ENCODE measurements at regions not wholly inside any gene's neighbourhood (a gene's known extent, or its start where the extent isn't known, plus 50 kb on each side); places are given as distances from the start of the nearest gene placed in this dataset.

DNA sequence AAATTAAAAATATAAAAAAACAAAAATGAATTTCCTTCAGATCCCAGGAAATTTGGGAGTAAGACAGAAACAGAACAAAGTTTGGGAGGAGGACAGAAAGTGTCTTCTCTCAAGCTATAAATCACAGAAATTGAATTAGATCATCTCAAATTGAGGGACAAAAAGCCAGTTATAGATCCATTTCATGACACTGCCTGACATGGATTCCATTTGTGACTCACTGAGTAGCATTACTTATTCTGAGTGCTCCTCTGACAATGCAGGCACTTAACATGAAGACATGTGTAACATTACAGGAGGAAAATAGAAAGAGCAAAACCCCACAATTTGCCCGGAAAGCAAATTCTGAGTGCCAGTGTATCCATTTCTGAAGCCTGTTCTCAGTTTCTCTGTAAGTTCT is 63.9 kb upstream of the CREB1 start:
- TF ChIP-seq, protein P1, sequence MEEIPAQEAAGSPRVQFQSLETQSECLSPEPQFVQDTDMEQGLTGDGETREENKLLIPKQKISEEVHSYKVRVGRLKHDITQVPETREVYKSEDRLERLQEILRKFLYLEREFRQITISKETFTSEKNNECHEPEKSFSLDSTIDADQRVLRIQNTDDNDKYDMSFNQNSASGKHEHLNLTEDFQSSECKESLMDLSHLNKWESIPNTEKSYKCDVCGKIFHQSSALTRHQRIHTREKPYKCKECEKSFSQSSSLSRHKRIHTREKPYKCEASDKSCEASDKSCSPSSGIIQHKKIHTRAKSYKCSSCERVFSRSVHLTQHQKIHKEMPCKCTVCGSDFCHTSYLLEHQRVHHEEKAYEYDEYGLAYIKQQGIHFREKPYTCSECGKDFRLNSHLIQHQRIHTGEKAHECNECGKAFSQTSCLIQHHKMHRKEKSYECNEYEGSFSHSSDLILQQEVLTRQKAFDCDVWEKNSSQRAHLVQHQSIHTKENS (CRISPR knock-in tag; IDR thresholded peaks at IDR 0.05) = no peak
- TF ChIP-seq IRF2 (CRISPR knock-in tag; IDR thresholded peaks at IDR 0.05) (no peak), GATA2 (CRISPR knock-in tag; IDR thresholded peaks at IDR 0.05) (no peak), MYNN (IDR thresholded peaks at IDR 0.05) (no peak), MYNN (CRISPR knock-in tag; IDR thresholded peaks at IDR 0.05) (no peak), ZNF668 (CRISPR knock-in tag; IDR thresholded peaks at IDR 0.05) (no peak), EZH2 (IDR thresholded peaks at IDR 0.05; ENCODE audit: borderline replicate concordance, low read depth, low read length) (no peak), HNRNPH1 (optimal IDR thresholded peaks at IDR 0.05; ENCODE audit: low read depth, low read length) (no peak), ZNF274 (IDR thresholded peaks at IDR 0.05; ENCODE audit: borderline replicate concordance, low read depth, low read length) (no peak), TBL1XR1 (IDR thresholded peaks at IDR 0.05; ENCODE audit: low read length in 2 of 2) (no peak), POLR2AphosphoS5 (IDR thresholded peaks at IDR 0.05; ENCODE audit: control insufficient read depth, insufficient read depth, low read depth, low read length) (no peak), FOXM1 (IDR thresholded peaks at IDR 0.05; ENCODE audit: low read depth) (no peak), FOXM1 (CRISPR knock-in tag; IDR thresholded peaks at IDR 0.05; ENCODE audit: low read depth) (no peak), MBD1 (CRISPR knock-in tag; IDR thresholded peaks at IDR 0.05) (no peak)
- TF ChIP-seq, protein P2, sequence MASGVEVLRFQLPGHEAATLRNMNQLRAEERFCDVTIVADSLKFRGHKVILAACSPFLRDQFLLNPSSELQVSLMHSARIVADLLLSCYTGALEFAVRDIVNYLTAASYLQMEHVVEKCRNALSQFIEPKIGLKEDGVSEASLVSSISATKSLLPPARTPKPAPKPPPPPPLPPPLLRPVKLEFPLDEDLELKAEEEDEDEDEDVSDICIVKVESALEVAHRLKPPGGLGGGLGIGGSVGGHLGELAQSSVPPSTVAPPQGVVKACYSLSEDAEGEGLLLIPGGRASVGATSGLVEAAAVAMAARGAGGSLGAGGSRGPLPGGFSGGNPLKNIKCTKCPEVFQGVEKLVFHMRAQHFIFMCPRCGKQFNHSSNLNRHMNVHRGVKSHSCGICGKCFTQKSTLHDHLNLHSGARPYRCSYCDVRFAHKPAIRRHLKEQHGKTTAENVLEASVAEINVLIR (CRISPR knock-in tag; IDR thresholded peaks at IDR 0.05) = no peak

Measured in K562 (cell line).